Panc1 (cell line): ENCODE measurements at regions not wholly inside any gene's neighbourhood (a gene's known extent, or its start where the extent isn't known, plus 50 kb on each side); places are given as distances from the start of the nearest gene placed in this dataset.

ENCODE experiments used
- ATAC-seq: fragments of 200-7000 bp; cut with Tn5 transposase; 2 replicates; pipeline ENCODE4 v1.9.1; 2020; ENCODE audit warnings: mild to moderate bottlenecking, moderate library complexity
- BruUV-seq: library from RNA; stranded (reverse); fragments of 400-500 nt; replicated peaks from 2 replicates; lab custom pipeline; 2021; lab: Mats Ljungman, UMichigan
- CTCF ChIA-PET: fragments of 300-600 bp; sonication (Branson Sonifier 250); formaldehyde crosslinking; loops from one replicate; lab custom pipeline; 2022; ENCODE audit warnings: antibody characterized with exemption; lab: Charles Lee
- POLR2A ChIA-PET: fragments of 300-600 bp; sonication (Branson Sonifier 250); formaldehyde crosslinking; loops from one replicate; lab custom pipeline; 2022; ENCODE audit warnings: antibody characterized with exemption; lab: Charles Lee
- DNase-seq: peaks from one replicate; pipeline ENCODE4 v3.0.0-alpha.2; 2010; ENCODE audit warnings: low read depth, low spot score
- H3K27ac ChIP-seq: 2 replicates; pipeline ENCODE4 v1.5.1; 2011; ENCODE audit warnings: mild to moderate bottlenecking, low read length, inconsistent platforms
- H3K27me3 ChIP-seq: fragments of 200-500 bp; sonication (Bioruptor generic); 2 replicates; pipeline ENCODE4 v1.6.0; 2014; ENCODE audit warnings: low read length, inconsistent platforms; ENCODE audit not compliant: control insufficient read depth, insufficient read depth
- H3K36me3 ChIP-seq: fragments of 200-500 bp; sonication (Bioruptor generic); 2 replicates; pipeline ENCODE4 v1.5.1; 2014; ENCODE audit warnings: inconsistent platforms, mild to moderate bottlenecking, low read length, moderate library complexity; ENCODE audit not compliant: control insufficient read depth, insufficient read depth
- H3K4me1 ChIP-seq: 2 replicates; pipeline ENCODE4 v1.5.1; 2011; ENCODE audit warnings: inconsistent platforms, mild to moderate bottlenecking, low read length, moderate library complexity; ENCODE audit not compliant: control insufficient read depth, insufficient read depth
- H3K4me3 ChIP-seq, 2 experiments: 2 replicates each; pipeline ENCODE4 v1.5.1; 2011 to 2012; ENCODE audit warnings: low read depth in 2 of 2, low read length in 2 of 2, mild to moderate bottlenecking in 2 of 2, inconsistent platforms in 1 of 2, moderate library complexity in 1 of 2
- H3K9me3 ChIP-seq: fragments of 200-500 bp; sonication (Bioruptor generic); 2 replicates; pipeline ENCODE4 v1.5.1; 2014; ENCODE audit warnings: low read depth, mild to moderate bottlenecking, inconsistent platforms, low read length, moderate library complexity; ENCODE audit not compliant: control insufficient read depth, insufficient read depth
- POLR2AphosphoS5 ChIP-seq: IDR thresholded peaks from 2 replicates; pipeline ENCODE4 v1.6.1; 2012; ENCODE audit warnings: mild to moderate bottlenecking, low read depth, low read length, moderate library complexity
- SIN3A ChIP-seq: IDR thresholded peaks from 2 replicates; pipeline ENCODE4 v1.6.1; 2012; ENCODE audit warnings: low read depth, mild to moderate bottlenecking, low read length, moderate library complexity, borderline replicate concordance; ENCODE audit not compliant: insufficient read depth
- TCF7L2 ChIP-seq: IDR thresholded peaks from 2 replicates; pipeline ENCODE4 v1.6.1; 2011; ENCODE audit warnings: mild to moderate bottlenecking, low read depth, low read length, inconsistent platforms
- in situ Hi-C: cut with HindIII; loops from 2 replicates; pipeline ENCODE4 v1.10.0; 2016; ENCODE audit warnings: low sequenced_read_pairs, low pct_unique_long_range_greater_than_20kb
- intact Hi-C: fragments of 100-400 bp; cut with micrococcal nuclease; formaldehyde crosslinking; loops from one replicate; pipeline ENCODE4 v1.10.0; 2022; ENCODE audit not compliant: unreplicated experiment
- TF ChIP-seq, protein P1 (sequence below), 2 experiments: IDR thresholded peaks; 2 replicates each; pipeline ENCODE4 v1.6.1; 2011 to 2012; ENCODE audit warnings: low read depth in 2 of 2, control low read depth in 1 of 2, low read length in 1 of 2, mild to moderate bottlenecking in 1 of 2, moderate library complexity in 1 of 2; ENCODE audit not compliant: insufficient read depth in 1 of 2
- TF ChIP-seq, protein P2 (sequence below): fragments of 450-650 bp; IDR thresholded peaks from 2 replicates; pipeline ENCODE4 v1.5.1; 2017; ENCODE audit warnings: mild to moderate bottlenecking

DNA sequence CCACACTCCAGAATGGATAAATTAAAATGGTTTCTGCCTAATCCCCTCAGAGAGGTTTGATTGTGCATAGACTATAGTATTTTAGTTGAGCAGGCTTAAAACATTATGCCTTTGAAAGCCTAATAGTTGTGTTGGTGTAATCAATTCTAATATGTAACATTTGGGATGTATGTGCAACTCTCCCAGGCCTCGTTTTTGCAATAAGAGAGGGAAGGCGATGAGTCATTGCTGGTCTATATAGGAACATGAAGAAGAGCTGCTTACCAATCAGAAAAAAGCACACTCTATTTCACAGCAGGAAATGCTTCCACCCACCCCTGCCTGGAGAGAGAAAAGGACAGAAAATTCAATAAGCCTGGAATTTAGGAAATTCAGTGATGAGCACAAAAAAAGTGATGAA is 1424.0 kb upstream of the PIK3C3 start:
- in situ Hi-C loops, result no loop called here
- no peaks in the 10 kb centered on the region for H3K36me3 ChIP-seq
- POLR2A ChIA-PET, result no interaction called here
- CTCF ChIA-PET, result no interaction called here
- DNase-seq, result no peak
- H3K4me1 ChIP-seq, result no peaks in the 10 kb centered on the region
- H3K9me3 ChIP-seq, result no peaks in the 10 kb centered on the region
- ATAC-seq, result no peak
- H3K27me3 ChIP-seq, result no peaks in the 10 kb centered on the region
- H3K4me3 ChIP-seq, result no peak overlapping the region
- BruUV-seq, result no TSS peak
- intact Hi-C loops, result no loop called here
- no peak overlapping the region for H3K27ac ChIP-seq
- TF ChIP-seq, protein P1, sequence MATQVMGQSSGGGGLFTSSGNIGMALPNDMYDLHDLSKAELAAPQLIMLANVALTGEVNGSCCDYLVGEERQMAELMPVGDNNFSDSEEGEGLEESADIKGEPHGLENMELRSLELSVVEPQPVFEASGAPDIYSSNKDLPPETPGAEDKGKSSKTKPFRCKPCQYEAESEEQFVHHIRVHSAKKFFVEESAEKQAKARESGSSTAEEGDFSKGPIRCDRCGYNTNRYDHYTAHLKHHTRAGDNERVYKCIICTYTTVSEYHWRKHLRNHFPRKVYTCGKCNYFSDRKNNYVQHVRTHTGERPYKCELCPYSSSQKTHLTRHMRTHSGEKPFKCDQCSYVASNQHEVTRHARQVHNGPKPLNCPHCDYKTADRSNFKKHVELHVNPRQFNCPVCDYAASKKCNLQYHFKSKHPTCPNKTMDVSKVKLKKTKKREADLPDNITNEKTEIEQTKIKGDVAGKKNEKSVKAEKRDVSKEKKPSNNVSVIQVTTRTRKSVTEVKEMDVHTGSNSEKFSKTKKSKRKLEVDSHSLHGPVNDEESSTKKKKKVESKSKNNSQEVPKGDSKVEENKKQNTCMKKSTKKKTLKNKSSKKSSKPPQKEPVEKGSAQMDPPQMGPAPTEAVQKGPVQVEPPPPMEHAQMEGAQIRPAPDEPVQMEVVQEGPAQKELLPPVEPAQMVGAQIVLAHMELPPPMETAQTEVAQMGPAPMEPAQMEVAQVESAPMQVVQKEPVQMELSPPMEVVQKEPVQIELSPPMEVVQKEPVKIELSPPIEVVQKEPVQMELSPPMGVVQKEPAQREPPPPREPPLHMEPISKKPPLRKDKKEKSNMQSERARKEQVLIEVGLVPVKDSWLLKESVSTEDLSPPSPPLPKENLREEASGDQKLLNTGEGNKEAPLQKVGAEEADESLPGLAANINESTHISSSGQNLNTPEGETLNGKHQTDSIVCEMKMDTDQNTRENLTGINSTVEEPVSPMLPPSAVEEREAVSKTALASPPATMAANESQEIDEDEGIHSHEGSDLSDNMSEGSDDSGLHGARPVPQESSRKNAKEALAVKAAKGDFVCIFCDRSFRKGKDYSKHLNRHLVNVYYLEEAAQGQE (IDR thresholded peaks at IDR 0.05; ENCODE audit: insufficient read depth in 1 of 2, low read depth in 2 of 2, low read length in 1 of 2), result no peak
- no peak for TF ChIP-seq TCF7L2
- TF ChIP-seq SIN3A, result no peak
- no peak for TF ChIP-seq POLR2AphosphoS5
- TF ChIP-seq, protein P2, sequence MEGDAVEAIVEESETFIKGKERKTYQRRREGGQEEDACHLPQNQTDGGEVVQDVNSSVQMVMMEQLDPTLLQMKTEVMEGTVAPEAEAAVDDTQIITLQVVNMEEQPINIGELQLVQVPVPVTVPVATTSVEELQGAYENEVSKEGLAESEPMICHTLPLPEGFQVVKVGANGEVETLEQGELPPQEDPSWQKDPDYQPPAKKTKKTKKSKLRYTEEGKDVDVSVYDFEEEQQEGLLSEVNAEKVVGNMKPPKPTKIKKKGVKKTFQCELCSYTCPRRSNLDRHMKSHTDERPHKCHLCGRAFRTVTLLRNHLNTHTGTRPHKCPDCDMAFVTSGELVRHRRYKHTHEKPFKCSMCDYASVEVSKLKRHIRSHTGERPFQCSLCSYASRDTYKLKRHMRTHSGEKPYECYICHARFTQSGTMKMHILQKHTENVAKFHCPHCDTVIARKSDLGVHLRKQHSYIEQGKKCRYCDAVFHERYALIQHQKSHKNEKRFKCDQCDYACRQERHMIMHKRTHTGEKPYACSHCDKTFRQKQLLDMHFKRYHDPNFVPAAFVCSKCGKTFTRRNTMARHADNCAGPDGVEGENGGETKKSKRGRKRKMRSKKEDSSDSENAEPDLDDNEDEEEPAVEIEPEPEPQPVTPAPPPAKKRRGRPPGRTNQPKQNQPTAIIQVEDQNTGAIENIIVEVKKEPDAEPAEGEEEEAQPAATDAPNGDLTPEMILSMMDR, result no peak

DNA sequence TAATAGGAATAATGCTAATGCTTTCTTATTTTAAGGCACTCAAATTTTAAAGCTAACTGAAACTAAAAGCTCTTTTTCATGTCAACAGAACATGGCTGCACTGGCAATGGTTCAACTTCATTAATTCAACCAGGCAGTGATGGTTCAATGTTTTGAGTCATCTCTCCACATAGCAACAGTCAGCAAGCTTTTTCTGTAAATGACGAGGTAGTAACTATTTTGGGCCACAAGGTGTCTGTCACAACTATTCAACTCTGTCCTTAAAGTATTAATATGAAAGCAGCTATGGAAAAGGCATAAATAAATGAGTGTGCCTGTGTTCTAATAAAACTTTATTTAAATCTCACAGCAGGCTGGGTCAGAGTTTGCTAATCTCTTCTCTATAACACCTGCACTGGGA is 1425.6 kb upstream of the PIK3C3 start:
- TF ChIP-seq SIN3A, result no peak
- TF ChIP-seq, protein P2, result no peak
- no peak for TF ChIP-seq POLR2AphosphoS5
- TF ChIP-seq, protein P1 (IDR thresholded peaks at IDR 0.05; ENCODE audit: insufficient read depth in 1 of 2, low read depth in 2 of 2, low read length in 1 of 2), result no peak
- no peak for TF ChIP-seq TCF7L2
- Histone ChIP-seq H3K36me3 (no peaks in the 10 kb centered on the region), H3K4me3 (no peak overlapping the region), H3K27me3 (no peaks in the 10 kb centered on the region), H3K27ac (no peak overlapping the region), H3K4me1 (no peaks in the 10 kb centered on the region), H3K9me3 (no peaks in the 10 kb centered on the region)
- no peak for ATAC-seq
- intact Hi-C loops, result no loop called here
- no peak for DNase-seq
- ChIA-PET POLR2A (no interaction called here), CTCF (no interaction called here)
- no TSS peak for BruUV-seq
- in situ Hi-C loops, result no loop called here
